ENCODE measurements at regions not wholly inside any gene's neighbourhood (a gene's known extent, or its start where the extent isn't known, plus 50 kb on each side); places are given as distances from the start of the nearest gene placed in this dataset.
"Not testable (repeated sequence)": the region's sequence is repeated elsewhere in the genome, so short reads cannot be mapped to it uniquely, and the experiment has no call there.

DNA sequence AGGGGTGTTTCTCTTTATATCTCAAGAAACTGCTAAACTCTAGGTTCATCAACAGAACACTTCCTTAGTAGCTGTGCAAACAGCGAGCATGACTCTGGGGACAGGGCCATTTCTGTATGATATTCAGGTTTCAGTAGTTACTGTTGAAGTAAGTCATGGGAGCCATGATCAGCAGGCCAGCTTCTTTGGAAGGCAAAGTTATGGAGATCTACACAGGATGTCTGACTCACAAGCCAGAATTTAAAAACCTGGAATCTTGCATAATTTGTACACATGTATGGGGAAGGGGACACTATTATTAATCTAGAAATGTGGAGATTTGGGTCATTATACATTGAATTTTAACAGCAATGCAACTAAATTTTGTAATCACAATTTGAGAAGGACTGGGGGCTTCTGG lies 187.8 kb upstream of the NR3C2 start:
- no peak for DNase-seq

DNA sequence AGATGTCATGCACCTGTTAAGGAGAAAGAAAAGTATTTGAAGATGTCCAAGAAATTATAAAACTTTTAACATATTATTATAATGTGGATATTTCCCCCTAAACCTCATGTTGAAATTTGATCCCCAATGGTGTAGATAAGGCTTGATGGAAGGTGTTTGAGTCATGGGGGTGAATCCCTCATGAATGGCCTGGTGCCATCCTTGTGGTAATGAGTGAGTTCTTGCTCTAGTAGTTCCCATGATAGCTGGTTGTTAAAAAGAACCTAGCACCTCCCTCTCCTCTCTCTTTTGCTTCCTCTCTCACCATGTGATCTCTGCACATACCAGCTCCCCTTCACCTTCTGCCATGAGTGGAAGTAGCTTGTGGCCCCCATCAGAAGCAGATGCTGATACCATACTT lies 176.6 kb upstream of the NR3C2 start:
- no peak for DNase-seq

DNA sequence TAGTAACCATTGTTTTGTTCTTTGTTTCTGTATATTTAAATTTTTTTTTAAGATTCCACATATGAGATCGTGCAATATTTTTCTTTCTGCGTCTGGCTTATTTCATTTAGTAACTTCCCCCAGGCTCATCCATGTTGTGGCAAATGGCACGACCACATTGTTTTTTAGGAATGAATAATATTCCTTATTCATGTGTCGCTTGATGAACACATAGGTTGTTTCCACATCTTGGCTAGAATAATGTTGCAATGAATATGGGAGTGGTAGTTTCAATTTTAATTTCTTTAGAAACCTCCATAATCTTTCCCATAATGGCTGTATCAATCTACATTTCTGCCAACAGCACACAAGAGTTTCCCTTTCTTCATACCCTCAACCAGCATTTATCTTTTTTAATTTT lies 166.8 kb upstream of the NR3C2 start:
- no peak for DNase-seq

DNA sequence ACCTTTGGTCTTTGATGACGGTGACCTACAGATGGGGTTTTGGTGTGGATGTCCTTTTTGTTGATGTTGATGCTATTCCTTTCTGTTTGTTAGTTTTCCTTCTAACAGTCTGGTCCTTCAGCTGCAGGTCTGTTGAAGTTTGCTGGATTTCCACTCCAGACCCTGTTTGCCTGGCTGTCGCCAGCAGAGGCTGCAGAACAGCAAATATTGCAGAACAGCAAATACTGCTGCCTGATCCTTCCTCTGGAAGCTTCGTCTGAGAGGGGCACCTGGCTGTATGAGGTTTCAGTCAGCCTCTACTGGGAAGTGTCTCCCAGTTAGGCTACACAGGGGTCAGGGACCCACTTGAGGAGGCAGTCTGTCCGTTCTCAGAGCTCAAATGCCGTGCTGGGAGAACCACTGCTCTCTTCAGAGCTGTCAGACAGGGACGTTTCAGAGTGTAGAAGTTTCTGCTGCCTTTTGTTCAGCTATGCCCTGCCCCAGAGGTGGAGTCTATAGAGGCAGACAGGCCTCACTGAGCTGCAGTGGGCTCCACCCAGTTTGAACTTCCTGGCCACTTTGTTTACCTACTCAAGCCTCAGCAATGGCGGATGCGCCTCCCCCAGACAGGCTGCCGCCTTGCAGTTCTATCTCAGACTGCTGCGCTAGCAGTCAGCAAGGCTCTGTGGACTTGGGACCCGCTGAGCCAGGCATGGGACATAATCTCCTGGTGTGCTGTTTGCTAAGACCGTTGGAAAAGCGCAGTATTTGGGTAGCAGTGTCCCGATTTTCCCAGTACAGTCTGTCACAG lies 156.4 kb upstream of the NR3C2 start:
- not testable (repeated sequence) for DNase-seq

DNA sequence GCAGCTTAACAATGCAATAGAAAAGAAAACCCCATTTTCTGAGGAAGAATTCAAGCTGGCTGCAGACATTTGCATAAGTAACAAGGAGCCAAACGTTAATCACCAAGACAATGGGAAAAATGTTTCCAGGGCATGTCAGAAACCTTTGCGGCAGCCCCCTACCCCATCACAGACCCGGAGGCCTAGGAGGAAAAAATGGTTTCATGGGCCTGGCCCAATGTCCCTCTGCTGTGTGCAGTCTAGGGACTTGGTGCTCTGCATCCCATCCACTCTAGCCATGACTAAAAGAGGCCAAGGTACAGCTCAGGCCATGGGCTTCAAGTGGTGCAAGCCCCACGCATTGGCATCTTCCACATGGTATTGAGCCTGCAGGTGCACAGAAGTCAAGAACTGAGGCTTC lies 147.0 kb upstream of the NR3C2 start:
- no peak for DNase-seq

DNA sequence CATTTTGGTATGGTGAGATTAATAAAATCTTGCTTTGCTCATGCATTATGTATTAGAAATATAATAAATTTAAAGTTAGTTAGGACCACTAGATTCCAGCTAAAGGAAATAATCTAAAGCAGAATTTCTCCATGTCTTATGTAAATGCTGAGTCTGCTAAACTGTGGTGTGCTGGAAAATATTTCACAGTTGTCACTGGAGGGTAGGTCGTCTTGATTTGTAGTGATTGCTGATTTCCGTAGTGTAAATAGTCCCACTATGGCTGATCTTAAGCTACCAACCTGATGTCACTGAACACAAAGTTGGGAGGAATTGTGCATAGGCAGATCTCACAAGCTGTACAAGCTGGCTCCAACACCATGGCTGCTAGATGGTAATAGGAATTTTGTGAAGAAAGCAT lies 133.4 kb upstream of the NR3C2 start:
- DNase-seq, result no peak

DNA sequence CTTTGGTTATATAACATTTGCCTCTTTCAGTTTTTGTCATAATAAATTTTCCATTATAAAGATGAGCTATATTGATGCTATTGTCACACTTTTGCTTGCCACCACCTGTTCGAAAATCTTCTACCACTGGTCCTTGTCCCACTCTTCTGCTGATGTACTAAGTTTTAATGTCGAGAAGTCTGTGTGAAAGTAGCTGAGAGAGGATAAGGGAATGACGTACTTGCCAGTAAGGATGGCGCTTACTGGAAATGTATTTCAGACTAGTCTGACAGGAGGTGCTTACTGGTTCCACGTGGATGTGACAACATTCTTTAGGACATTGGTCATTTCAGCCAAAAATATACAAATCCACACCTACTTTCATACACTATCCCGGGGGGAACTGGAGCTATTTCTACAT lies 132.7 kb upstream of the NR3C2 start:
- DNase-seq, result no peak

DNA sequence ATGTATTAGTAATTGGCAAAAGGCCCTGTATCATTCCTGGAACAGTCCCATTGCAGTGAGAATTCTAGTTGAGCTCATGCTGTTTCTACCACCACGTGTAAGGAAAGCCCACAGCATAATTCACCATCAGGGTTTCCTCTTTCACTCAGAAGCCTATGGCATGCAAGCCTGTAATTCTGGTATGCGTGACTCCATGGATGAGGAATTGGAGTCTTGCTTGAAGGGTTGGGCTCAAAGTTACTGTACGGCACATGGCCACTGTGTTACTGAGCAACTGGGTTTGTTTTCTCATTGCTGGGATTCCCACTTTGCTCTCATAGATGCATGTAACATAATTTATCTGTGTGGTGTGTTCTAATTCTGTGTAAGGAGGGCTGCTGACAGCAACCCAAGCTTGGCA lies 132.3 kb upstream of the NR3C2 start:
- no peak for DNase-seq

DNA sequence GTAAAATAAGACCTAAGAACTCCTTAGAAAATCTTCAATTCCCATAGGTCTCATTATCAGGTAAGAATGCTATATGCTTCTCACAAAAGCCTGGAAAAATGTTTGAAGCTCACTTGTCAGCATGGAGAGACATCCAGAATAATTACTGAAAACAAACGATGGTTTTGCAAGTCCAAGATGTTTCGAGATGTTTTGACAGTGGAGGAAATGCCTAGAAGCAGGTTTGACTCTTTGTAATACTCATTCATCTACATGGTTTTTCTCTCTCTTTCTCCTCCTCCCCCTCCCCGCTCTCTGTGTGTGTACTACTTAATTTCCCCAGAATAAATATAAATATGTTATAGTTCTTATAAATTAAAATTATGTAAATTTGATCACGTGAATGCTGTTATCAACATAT lies 131.9 kb upstream of the NR3C2 start:
- DNase-seq, result no peak

DNA sequence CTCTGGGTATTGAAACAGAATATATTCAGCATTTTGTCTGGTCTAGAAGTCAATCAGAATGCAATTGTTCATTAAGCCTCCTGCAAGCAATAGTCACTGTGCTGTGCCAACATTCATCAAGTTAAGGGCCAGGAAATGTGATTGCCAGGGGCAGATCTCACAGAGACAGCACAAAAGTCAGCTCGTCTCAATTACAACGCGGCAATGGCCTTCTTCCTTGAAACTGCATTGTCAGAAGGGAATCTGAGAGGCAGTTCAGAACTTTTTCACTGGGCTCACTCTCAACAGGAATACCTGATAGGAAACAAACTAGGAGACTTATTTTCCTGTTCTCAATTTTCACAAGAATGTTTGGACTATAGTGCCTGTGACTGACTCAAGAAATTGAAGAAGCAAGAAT lies 131.1 kb upstream of the NR3C2 start:
- no peak for DNase-seq

DNA sequence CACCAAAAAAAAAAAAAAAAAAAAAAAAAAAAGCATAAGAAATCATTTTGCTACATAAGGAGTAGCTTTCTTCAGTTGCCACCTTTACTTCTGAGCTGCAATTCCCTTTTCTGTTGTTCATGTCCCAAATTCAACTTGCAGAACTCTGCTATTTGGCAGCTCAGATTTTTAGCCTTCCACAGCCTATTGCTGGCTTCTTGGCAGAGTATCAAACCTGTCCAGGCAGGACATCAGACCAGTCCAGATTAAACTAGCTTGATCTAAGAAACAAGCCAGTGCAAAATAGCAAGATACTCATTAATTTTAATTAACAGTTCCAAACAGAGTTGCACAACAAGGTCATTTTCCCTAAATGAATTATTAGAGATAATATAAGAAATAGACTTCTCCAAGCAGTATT lies 123.6 kb upstream of the NR3C2 start:
- DNase-seq, result no peak

DNA sequence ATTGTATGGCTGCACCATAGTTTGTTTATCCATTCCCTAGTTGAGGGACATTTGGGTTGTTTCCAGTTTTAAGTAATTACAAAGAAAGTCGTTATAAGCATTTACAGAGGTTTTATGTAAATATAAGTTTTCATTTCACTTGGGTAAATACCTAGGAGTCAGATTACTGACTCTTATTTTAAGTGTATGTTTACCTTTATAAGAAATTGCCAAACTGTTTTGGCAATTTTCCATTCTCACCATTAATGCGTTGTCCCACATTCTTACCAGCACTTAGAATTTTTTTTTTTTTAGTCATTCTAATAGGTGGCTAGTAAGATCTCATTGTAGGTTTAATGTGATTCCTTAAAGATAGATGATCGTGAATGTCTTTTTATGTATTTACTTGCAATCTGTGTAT lies 121.5 kb upstream of the NR3C2 start:
- DNase-seq, result no peak

DNA sequence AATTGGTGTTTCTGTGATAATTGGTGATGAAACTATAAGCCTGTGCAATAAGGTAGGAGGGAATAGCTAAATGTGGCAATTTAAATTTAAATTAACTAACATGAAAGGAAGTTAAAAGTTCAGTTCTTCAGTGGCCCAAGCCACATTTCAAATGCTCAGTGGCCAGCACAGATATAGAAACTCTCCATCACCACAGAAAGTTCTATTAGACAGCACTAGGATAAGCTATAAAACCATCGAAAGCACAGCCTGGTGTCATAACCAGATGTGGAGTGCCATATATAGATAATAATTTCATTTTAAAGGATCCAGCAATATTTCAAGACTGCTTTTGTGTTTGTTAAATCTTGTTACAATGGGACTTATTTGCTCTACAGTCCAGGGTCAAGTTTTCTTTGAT lies 119.3 kb upstream of the NR3C2 start:
- DNase-seq, result no peak

DNA sequence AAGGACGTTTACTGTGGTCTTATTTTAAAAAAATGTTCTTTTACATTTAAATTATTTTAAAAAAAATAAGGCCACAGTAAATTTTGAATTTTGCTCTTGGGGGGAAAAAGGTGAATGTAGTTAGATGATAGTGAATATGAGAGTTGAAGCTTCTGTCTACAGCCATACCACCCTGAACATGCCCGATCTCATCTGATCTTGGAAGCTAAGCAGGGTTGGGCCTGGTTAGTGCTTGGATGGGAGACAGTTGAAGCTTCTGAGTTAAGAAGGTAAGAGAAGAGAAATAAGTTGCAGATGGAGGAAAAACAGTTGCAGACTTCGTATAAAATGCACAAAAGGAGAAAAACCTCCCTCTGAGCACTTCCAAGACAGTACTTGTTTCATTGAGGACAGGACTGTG lies 115.6 kb upstream of the NR3C2 start:
- DNase-seq, result no peak

DNA sequence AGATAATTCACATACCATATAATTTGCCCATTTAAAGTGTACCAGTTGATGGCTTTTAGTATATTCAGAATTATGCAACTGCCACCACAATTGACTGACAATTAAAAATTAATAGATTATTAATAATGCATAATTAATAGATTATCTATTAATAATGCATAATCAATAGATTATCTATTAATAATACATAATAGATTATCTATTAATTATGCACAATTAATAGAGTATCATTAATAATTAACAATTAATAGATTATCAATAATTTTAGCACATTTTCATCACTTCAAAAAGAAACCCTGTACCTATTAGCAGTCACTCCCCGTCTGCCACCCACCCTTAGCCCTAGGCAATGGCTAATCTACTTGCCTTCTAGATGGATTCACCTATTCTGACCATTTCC lies 108.6 kb upstream of the NR3C2 start:
- DNase-seq, result no peak

DNA sequence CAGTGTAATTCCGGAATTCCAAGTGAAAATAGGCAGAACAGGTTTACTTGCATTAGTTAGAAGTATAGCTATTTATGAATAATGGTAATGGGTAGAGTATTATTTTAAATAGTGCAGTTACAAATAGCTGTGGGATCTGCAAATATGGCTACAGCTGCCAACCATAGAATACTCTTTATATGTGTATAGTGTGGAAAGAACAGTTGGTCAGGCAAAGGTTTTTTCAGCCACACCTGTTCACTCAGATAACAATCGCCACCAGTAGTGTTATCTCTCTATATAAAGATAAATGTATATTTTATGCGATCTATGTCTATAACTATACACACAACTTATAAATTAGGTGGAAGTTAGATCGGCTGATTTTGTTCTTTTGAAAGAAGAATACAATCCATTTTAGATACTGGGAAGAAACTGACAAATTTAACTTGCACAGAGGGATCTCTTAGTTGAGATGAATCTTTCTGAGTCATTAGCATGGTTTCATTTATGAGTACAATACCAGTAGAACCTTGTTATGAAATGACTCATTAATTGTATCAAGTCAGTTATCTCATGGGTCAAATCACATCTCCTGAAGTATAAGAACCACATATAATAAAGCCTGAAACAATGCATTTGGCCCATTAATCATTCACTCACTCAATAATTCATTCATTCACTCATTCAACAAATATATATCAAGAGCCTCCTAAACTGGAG lies 100.9 kb upstream of the NR3C2 start:
- no peak for DNase-seq

DNA sequence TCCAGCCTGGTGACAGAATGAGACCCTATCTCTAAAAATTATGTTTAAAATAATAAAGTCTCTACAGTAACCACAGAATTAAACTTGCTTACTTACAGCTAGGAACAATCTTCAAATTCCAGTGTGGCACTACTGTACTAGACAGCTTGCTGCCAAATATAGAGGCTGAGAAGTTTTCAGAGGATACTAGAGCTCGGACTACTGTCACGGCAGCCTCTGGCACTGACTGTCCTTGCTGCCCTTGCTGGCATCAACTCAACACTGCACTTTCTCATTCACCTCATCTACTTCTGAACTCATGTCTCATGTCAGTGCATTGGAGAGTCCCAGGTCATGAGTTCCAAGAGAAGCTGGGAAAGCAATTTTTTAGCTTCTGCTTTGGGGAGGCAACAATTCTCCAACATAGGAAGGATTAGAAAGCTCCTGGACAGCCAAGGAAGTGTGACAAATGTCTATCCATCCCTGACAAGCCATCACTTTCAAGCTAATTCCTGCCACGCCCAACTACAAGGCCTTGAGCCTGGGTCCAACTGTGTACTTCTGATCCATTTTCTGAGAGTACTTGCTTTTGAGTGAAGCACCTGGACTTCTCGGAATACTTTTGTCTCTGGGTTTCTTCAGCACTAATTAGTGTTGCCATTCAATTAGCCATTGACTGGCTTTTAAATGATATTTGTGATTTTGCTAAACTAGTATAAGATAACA lies 98.6 kb upstream of the NR3C2 start:
- no peak for DNase-seq

DNA sequence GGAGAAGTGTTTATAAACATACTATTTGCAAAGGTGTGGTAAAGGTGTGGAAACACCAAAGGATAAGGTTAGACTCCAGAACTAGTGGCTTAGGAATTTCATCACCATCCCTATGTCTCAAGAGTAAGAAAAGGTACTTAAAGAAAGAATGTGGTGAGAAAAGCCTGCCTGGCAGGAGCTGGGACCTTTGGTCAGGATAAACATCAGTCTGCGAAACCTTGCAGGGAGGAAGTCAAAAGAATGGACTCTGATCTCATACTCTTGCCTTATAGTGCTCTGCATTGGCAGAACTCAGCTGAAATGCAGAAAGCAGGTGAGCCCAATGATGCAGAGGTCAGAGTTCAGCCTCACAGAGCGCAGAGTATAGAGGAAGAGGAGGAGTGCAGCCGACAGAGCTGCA lies 97.2 kb upstream of the NR3C2 start:
- DNase-seq, result no peak

DNA sequence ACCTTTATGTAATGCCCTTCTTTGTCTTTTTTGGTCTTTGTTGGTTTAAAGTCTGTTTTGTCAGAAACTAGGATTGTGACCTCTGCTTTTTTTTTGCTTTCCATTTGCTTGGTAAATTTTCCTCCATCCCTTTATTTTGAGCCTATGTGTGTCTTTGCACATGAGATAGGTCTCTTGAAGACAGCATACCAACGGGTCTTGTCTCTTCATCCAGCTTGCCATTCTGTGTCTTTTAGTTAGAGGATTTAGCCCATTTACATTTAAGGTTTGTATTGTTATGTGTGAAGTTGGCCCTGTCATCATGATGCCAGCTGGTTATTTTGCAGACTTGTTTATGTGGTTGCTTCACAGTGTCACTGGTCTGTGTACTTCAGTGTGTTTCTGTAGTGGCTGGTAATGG lies 91.6 kb upstream of the NR3C2 start:
- DNase-seq, result not testable (repeated sequence)

DNA sequence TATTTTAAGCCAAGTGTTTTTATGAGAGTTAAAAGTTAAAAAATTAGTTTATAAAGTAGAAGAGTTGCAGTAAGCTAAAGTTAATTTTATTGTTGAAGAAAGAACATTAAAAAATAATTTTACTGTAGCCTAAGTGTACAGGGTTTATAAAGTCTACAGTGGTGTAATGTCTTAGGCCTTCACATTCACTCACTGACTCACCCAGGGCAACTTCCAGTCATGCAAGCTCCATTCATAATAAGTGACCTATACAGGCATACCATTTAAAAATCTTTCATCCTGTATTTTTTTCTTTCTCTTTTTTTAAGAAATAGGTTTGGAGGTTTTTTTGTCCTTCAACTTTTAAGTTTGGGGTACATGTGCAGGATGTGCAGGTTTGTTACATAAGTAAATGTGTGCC lies 87.9 kb upstream of the NR3C2 start:
- DNase-seq, result no peak

DNA sequence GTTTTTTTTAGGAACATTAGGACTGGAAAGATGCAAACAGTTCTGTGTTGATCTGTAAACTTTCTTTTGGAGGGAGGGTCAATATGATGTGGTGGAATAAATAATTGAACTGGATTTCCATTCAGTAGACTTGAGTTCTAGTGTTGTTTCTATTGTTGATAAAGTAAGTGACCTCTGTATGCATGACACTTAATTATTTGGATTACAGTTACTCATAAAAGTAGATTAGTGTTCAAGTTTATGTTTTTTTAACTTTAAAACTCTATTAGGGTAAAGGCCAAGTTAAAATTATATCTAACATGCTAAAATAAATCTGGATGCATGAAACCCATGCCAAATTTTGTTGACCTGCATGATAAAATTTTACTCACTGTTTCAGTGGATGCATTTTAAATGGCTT lies 85.4 kb upstream of the NR3C2 start:
- DNase-seq, result no peak

DNA sequence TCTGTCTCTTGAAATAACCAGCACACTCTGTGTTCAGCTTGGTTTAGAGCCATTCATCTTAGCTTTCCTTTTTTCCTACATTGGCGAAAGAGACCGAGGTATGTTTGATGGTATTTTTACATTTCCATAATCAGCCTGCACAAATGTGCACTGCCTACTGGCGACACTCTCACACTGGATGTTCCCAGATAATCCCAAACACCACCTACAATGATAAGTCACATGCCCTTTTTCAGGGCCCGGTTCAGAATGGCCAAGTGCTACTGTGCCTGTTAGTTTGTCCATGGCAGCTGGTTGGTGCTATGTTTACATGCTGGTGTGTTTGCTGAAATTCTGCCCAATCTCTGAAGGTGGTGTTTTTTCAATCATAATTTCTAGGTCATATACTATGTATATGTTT lies 80.8 kb upstream of the NR3C2 start:
- no peak for DNase-seq

DNA sequence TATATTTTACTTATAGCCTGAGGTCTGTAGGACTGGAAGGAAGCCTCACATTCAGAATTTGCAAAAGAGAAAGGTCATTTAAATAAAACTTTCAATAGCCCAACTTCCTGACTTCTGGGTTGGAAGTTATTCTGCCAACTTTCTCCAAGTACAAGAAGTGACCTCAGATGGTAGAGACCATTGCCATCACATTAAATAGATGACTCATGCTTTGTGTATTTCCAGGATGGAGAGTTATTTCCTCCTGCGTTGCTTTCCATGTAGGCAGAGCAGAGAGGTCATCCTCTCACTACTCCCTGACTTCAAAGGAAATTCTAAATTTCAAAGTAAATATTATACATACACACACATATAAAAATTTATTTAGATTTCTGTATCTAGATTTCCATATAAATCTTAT lies 73.0 kb upstream of the NR3C2 start:
- no peak for DNase-seq

DNA sequence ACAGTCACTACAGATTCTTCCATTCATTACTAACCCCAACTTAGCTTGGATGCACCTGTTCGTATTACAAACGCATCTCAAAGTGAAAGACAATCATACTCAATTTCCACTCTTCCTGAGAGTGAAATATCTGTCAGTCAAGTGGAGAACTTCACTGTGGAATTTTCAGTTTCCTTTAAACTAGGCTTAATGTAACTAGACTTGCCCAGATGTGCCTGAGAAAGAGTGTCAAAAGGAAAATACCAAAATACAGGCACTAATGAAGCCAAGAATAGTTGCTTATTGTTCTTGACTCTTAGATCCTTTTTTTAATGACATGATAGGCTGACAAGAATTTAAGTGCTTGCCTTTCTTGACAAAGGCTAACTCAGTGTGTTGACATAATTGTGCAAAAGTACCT lies 72.4 kb upstream of the NR3C2 start:
- DNase-seq, result no peak
